A673 (cell line): ENCODE measurements at regions not wholly inside any gene's neighbourhood (a gene's known extent, or its start where the extent isn't known, plus 50 kb on each side); places are given as distances from the start of the nearest gene placed in this dataset.
"Not testable (repeated sequence)": the region's sequence is repeated elsewhere in the genome, so short reads cannot be mapped to it uniquely, and the experiment has no call there.

ENCODE experiments used
- BruUV-seq: library from RNA; stranded (reverse); fragments of 400-500 nt; replicated peaks from 2 replicates; lab custom pipeline; 2021; lab: Mats Ljungman, UMichigan
- CTCF ChIA-PET: fragments of 300-600 bp; sonication (Branson Sonifier 250); formaldehyde crosslinking; loops from one replicate; lab custom pipeline; 2022; ENCODE audit warnings: antibody characterized with exemption; lab: Charles Lee
- POLR2A ChIA-PET: fragments of 300-600 bp; sonication (Branson Sonifier 250); formaldehyde crosslinking; loops from one replicate; lab custom pipeline; 2022; ENCODE audit warnings: antibody characterized with exemption; ENCODE audit not compliant: low non-redundant PET; lab: Charles Lee
- DNase-seq: peaks from one replicate; pipeline ENCODE4 v3.0.0-alpha.2; 2015; ENCODE audit warnings: low spot score
- H3K27ac ChIP-seq: fragments of 200-600 bp; sonication (generic); 2 replicates; pipeline ENCODE4 v1.5.1; 2016; ENCODE audit warnings: mixed run types, low read depth, mild to moderate bottlenecking, mixed read lengths, antibody characterized with exemption, low read length; ENCODE audit not compliant: poor library complexity, severe bottlenecking
- H3K27me3 ChIP-seq: fragments of 200-600 bp; sonication (generic); replicated peaks from 2 replicates; pipeline ENCODE4 v1.6.1; 2017; ENCODE audit warnings: mixed run types, low read depth, mild to moderate bottlenecking, mixed read lengths, antibody characterized with exemption, low read length; ENCODE audit not compliant: insufficient read depth, poor library complexity
- H3K36me3 ChIP-seq: fragments of 200-600 bp; sonication (generic); 2 replicates; pipeline ENCODE4 v1.6.1; 2016; ENCODE audit warnings: mixed run types, mild to moderate bottlenecking, mixed read lengths, antibody characterized with exemption, low read length; ENCODE audit not compliant: insufficient read depth, poor library complexity, severe bottlenecking
- H3K4me1 ChIP-seq: fragments of 200-600 bp; sonication (generic); 2 replicates; pipeline ENCODE4 v1.6.1; 2017; ENCODE audit warnings: mixed run types, mild to moderate bottlenecking, mixed read lengths, antibody characterized with exemption, low read length; ENCODE audit not compliant: insufficient read depth, poor library complexity, severe bottlenecking
- H3K4me3 ChIP-seq: fragments of 200-600 bp; sonication (generic); 2 replicates; pipeline ENCODE4 v1.5.1; 2016; ENCODE audit warnings: low read depth, mixed run types, mild to moderate bottlenecking, mixed read lengths, low read length; ENCODE audit not compliant: poor library complexity, severe bottlenecking
- H3K9me3 ChIP-seq: fragments of 200-600 bp; sonication (generic); 2 replicates; pipeline ENCODE4 v1.6.1; 2016; ENCODE audit warnings: mixed run types, low read depth, mild to moderate bottlenecking, mixed read lengths, antibody characterized with exemption, low read length; ENCODE audit not compliant: poor library complexity, severe bottlenecking
- intact Hi-C: fragments of 100-400 bp; cut with micrococcal nuclease; formaldehyde crosslinking; loops from one replicate; pipeline ENCODE4 v1.10.0; 2022; ENCODE audit not compliant: unreplicated experiment

DNA sequence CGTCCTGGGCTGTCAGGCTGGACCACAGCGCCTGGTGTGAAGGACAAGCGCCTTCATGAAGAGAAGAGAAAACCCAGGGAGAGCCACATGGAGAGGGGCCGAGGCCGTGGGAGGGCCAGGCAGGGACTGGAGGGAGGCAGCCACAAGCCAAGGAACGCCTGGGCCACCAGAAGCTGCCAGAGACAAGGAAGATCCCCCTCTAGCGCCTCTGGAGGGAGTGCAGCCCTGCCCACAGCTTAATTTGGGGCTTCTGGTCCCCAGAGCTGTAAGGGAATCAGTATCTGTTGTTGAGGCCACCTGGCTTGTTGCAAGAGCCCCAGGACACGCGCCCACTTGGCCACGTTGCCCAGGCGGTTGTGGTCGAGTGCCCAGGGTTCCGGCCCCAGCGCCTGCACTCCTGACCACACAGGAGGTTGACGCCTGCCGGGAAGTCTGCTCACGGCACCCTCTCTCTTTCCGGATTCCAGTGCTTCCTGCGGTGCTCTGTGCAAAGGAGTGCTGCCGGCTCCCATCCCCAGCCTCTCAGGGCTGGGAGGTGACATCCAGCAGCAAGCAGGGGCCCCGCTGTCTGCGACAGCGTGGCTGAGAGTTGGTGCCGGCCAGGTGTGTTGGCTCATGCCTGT lies 4431.0 kb upstream of the TPTE start:
- intact Hi-C loops, BruUV-seq: not testable (repeated sequence)

DNA sequence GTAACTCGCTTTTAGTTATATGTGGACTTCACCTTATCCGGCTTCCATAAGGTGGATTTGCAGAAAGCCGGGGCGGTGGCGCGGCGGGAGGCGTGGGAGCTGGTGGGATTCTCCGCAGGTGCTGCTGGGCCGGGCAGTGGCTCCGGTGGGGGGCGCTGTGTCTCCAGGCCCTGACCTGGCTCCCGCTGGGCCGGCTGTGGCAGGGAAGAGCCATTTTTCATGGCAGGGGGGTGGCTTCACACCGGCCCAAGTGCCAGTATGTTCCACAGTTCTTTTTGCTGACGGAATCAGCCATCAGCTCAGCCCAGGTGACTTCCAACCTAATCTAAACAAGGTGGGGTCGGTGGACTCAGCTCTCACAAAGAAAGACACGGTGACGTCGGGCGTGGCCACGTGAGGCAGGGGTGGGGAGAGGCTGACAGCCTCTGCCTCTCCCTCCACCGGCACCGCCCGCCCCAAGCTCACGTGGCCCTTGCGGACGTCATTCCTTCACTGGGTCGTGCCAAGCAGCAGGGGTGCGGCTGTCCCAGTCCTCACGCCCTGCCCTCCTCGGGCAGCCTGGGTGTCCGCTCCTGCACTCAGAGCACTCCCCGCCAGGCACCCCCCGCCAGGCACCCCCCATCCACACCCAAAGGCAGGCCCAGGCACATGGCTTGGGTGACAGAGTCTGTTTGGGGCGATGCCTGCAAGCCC lies 4429.9 kb upstream of the TPTE start:
- H3K27me3 ChIP-seq, H3K27ac ChIP-seq, BruUV-seq, H3K4me1 ChIP-seq, H3K9me3 ChIP-seq, H3K4me3 ChIP-seq, intact Hi-C loops, H3K36me3 ChIP-seq, DNase-seq, CTCF ChIA-PET, POLR2A ChIA-PET: not testable (repeated sequence)

More for the DNA sequence above, 4431.0 kb upstream of the TPTE start:
- DNase-seq, H3K9me3 ChIP-seq, H3K36me3 ChIP-seq, H3K4me3 ChIP-seq, H3K27ac ChIP-seq, POLR2A ChIA-PET, H3K27me3 ChIP-seq, CTCF ChIA-PET, H3K4me1 ChIP-seq: not testable (repeated sequence)

DNA sequence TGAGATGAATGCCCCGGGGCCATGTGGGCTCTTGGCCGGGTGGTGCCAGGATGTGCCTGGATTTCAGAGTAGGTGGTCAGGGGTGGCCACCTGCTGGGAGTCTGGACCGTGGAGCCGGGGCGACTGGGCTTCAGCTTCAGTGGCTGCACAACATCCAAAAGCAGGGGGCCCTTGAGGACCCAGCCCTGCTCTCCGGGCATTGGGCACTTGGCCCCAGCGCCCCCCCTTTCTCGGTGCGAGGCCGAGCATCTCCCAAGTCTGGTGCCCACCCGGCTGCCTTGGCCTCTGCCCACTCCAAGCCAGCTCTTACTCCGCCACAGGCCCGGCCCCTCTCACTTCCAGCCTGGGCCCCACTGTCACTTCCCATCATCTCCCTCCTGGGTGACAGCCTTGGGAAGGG lies 4429.0 kb upstream of the TPTE start:
- BruUV-seq, H3K9me3 ChIP-seq, H3K36me3 ChIP-seq, intact Hi-C loops, H3K27me3 ChIP-seq, H3K4me1 ChIP-seq, POLR2A ChIA-PET, DNase-seq, H3K4me3 ChIP-seq, H3K27ac ChIP-seq, CTCF ChIA-PET: not testable (repeated sequence)

DNA sequence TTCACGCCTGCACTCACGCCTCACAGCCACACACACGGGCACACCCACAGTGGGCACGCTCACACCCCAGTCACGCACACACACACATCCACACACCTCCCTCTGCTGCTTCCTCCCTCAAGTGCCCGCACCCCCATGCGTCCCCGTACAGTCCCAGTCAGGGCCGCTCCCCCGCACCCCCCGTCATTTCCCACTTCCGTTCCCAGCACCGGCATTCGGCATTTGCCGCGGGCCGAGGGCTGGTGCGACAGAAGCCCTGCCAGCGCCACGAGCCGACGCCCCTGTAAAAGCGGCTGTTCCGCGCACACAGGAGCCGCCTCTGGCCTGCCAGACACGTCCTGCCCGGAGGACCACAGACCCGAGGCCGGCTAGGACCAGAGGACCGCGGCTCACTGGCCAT lies 4428.0 kb upstream of the TPTE start:
- DNase-seq, CTCF ChIA-PET, H3K4me1 ChIP-seq, intact Hi-C loops, H3K27ac ChIP-seq, BruUV-seq, H3K9me3 ChIP-seq, POLR2A ChIA-PET, H3K4me3 ChIP-seq, H3K27me3 ChIP-seq, H3K36me3 ChIP-seq: not testable (repeated sequence)

DNA sequence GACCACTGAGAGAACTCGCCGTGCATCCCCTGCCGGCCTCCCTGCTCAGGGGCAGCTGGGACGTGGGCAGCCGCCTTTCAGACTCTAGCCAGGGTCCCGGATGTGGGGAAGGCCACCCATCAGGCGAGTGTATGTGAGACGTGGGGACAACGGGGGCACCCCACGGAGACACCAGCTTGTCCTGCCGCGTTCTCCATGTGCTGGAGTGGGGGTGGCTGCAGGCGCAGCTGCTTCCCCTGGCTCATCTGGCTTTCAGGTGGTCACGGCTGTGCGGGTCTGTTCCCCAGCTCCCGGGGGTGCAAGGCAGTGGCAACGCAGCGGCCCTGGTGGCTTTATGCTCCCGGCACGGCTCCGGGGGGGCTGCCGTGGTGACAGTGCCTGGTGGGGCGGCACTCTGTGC lies 4427.5 kb upstream of the TPTE start:
- CTCF ChIA-PET, POLR2A ChIA-PET, H3K27ac ChIP-seq, BruUV-seq, H3K27me3 ChIP-seq, intact Hi-C loops, H3K9me3 ChIP-seq, DNase-seq, H3K4me3 ChIP-seq, H3K4me1 ChIP-seq, H3K36me3 ChIP-seq: not testable (repeated sequence)

DNA sequence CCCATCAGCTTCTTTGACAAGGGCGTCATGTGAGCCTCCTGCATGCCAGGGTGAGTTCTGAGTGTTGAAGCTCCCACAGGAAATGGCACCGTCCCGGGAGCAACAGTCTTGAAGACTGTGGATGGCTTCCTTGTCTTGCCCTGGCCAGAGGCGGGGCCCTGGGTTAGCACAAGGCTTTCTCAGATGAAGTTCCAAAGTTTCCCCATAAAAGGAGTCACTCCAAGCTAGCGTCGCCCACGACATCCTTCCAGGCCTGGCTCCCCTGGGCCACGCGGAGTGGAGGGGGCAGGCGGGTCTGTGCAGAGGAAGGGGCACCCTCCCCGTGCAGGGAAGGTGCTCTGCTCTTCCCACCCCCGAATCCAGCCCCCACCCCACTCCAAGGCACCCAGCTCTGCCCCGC lies 4426.1 kb upstream of the TPTE start:
- H3K4me3 ChIP-seq, H3K9me3 ChIP-seq, BruUV-seq, DNase-seq, H3K27ac ChIP-seq, H3K27me3 ChIP-seq, H3K4me1 ChIP-seq, CTCF ChIA-PET, intact Hi-C loops, H3K36me3 ChIP-seq, POLR2A ChIA-PET: not testable (repeated sequence)

DNA sequence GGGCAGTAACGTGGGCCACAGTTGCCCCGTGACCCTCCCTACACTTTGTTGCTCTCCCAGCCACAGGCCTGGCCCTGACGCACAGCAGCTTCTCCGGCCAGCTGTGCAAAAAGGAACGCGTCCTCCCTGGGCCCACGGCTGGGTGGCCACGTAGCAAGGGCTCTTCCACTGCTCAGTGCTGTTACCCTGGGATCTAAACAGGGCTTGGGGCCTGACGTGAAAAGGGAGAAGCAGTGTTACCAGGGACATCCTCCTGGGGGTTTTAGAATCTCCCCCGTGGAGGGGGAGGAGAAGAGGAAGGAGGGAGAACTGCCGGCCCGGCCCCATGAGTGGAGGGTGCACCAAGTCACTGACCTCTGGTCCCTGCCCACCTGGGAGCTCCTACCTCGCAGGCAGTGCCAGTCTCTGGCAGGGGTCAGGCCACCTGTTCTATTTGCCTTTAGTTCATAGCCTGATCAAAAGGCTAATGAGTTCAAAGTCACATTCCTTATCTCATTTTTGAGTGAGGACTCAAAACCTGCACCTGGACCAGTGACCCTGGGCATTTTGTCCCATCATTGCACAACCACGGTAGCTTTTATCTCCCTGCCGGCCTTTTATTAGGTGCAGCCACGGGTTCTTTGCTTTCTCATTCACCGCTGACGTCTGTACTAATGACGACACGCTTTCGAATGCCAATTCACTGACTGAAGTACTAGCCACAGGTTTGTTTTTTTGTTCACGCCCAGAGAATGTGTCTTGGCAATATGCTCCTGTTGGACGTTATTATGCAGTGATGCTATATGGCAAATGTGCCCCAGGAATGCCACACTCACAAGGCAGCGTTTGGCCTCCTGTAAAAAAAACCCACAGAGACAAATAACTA lies 4424.6 kb upstream of the TPTE start:
- H3K27me3 ChIP-seq, H3K4me3 ChIP-seq, BruUV-seq, H3K9me3 ChIP-seq, H3K36me3 ChIP-seq, H3K27ac ChIP-seq, intact Hi-C loops, H3K4me1 ChIP-seq, DNase-seq, POLR2A ChIA-PET, CTCF ChIA-PET: not testable (repeated sequence)
